Keratinocyte (primary cell): ENCODE measurements at regions not wholly inside any gene's neighbourhood (a gene's known extent, or its start where the extent isn't known, plus 50 kb on each side); places are given as distances from the start of the nearest gene placed in this dataset.

ENCODE experiments used
- DNase-seq: peaks from one replicate; pipeline ENCODE4 v3.0.0-alpha.2; 2011; ENCODE audit warnings: low read depth, missing footprints, low spot score
- FAIRE-seq: peaks from 2 replicates; lab custom pipeline; 2011; peaks lifted over from hg19 to GRCh38; lab: Jason Lieb, UNC
- H2AFZ ChIP-seq: 2 replicates; pipeline ENCODE4 v1.6.0; 2012; ENCODE audit warnings: low read length, control low read depth, inconsistent platforms; ENCODE audit not compliant: control insufficient read depth
- H3K27ac ChIP-seq: 2 replicates; pipeline ENCODE4 v1.5.1; 2011; ENCODE audit warnings: low read length; ENCODE audit not compliant: control insufficient read depth, insufficient read depth
- H3K27me3 ChIP-seq: 3 replicates; pipeline ENCODE4 v1.6.0; 2011; ENCODE audit warnings: low read length; ENCODE audit not compliant: control insufficient read depth, insufficient read depth; ENCODE audit errors: extremely low read depth
- H3K36me3 ChIP-seq, 2 experiments: 2 replicates in 1 of 2; 3 replicates in 1 of 2; pipeline ENCODE4 v1.5.1; 2011; ENCODE audit warnings: low read length in 2 of 2, mild to moderate bottlenecking in 1 of 2; ENCODE audit not compliant: control insufficient read depth in 2 of 2, insufficient read depth in 2 of 2; ENCODE audit errors: extremely low read depth in 1 of 2
- H3K4me1 ChIP-seq: 3 replicates; pipeline ENCODE4 v1.5.1; 2011; ENCODE audit warnings: low read length; ENCODE audit not compliant: control insufficient read depth, insufficient read depth; ENCODE audit errors: extremely low read depth
- H3K4me2 ChIP-seq: 3 replicates; pipeline ENCODE4 v1.6.0; 2011; ENCODE audit warnings: low read depth, low read length; ENCODE audit not compliant: control insufficient read depth, insufficient read depth; ENCODE audit errors: extremely low read depth
- H3K4me3 ChIP-seq, 3 experiments: fragments of 200-600 bp in 1 of 3; sonication (generic) in 1 of 3; 2 replicates in 2 of 3; 3 replicates in 1 of 3; pipeline ENCODE4 v1.5.1; 2011 to 2016; ENCODE audit warnings: low read length in 3 of 3, mild to moderate bottlenecking in 3 of 3, control low read depth in 2 of 3, inconsistent platforms in 1 of 3, low read depth in 1 of 3, mixed read lengths in 1 of 3, mixed run types in 1 of 3, moderate library complexity in 1 of 3; ENCODE audit not compliant: control insufficient read depth in 2 of 3, insufficient read depth in 2 of 3; ENCODE audit errors: extremely low read depth in 1 of 3
- H3K79me2 ChIP-seq: 2 replicates; pipeline ENCODE4 v1.6.0; 2012; ENCODE audit warnings: low read length; ENCODE audit not compliant: control insufficient read depth, insufficient read depth
- H3K9ac ChIP-seq: 3 replicates; pipeline ENCODE4 v1.6.0; 2011; ENCODE audit warnings: low read length; ENCODE audit not compliant: control insufficient read depth, insufficient read depth; ENCODE audit errors: extremely low read depth
- H3K9me1 ChIP-seq: 3 replicates; pipeline ENCODE4 v1.6.0; 2011; ENCODE audit warnings: low read length; ENCODE audit not compliant: control insufficient read depth, insufficient read depth; ENCODE audit errors: extremely low read depth
- H3K9me3 ChIP-seq: 2 replicates; pipeline ENCODE4 v1.5.1; 2012; ENCODE audit warnings: low read depth, low read length; ENCODE audit not compliant: control insufficient read depth
- H4K20me1 ChIP-seq: 3 replicates; pipeline ENCODE4 v1.6.0; 2011; ENCODE audit warnings: low read length; ENCODE audit not compliant: control insufficient read depth, insufficient read depth; ENCODE audit errors: extremely low read depth
- EZH2 ChIP-seq: IDR thresholded peaks from one replicate; pipeline ENCODE4 v1.6.1; 2012; ENCODE audit warnings: inconsistent platforms, mild to moderate bottlenecking, low read length, moderate library complexity
- dilution Hi-C: fragments of 300-500 bp; cut with MboI; formaldehyde crosslinking; loops from one replicate; pipeline ENCODE4 v1.7.0; 2020; ENCODE audit warnings: low sequenced_read_pairs; ENCODE audit not compliant: extremely low pct_ligation_motif_present
- TF ChIP-seq, protein P1 (sequence below), 3 experiments: IDR thresholded peaks in 1 of 3; conservative IDR thresholded peaks in 1 of 3; optimal IDR thresholded peaks in 1 of 3; 2 replicates in 2 of 3; 3 replicates in 1 of 3; pipeline versions ENCODE3 to v1.5.1; 2011; ENCODE audit warnings: low read length in 3 of 3, mild to moderate bottlenecking in 3 of 3, moderate library complexity in 2 of 3, control low read depth in 1 of 3, inconsistent platforms in 1 of 3; ENCODE audit not compliant: insufficient read depth in 2 of 3; ENCODE audit errors: extremely low read depth in 1 of 3

DNA sequence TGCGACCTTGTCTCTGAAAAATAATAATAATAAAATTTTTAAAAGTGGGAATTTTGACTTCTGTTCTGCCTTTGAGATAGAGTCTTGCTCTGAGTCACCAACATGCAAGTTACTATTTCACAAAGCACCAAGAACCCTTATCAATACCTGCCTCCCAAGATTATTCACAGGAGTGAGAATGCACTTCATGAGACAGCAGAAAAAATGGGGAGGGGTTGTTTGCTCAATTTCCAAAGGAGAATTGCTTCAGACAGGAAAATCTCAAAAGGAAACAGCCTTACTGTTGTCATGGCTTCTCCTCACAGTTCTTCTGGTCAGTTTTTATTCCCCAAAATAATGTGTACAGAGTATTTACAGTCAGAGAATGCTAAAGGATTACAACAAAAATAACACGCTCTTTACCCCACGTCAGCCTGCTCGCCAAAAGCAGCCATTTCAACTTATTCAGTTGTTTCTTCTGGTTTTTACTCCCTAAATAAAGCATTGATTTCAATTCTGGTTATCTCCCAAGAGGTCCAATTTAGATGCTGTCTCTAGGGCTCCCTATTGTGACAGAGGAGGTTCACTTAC, 89.0 kb downstream of the PPCDC start:
- no peak overlapping the region for H3K4me2 ChIP-seq
- no peak for FAIRE-seq
- no peaks in the 10 kb centered on the region for H3K9me3 ChIP-seq
- H2AFZ ChIP-seq, result no peak overlapping the region
- no peak overlapping the region for H3K27ac ChIP-seq
- no peak overlapping the region for H3K9ac ChIP-seq
- H3K9me1 ChIP-seq, result peaks cover 2% of the 10 kb centered on the region
- peaks cover 17% of the 10 kb centered on the region for H3K4me1 ChIP-seq
- dilution Hi-C loops, result no loop called here
- no peaks in the 10 kb centered on the region for H3K36me3 ChIP-seq
- no peak for DNase-seq
- H3K79me2 ChIP-seq, result no peaks in the 10 kb centered on the region
- peaks cover 41% of the 10 kb centered on the region for H3K27me3 ChIP-seq
- no peak overlapping the region for H3K4me3 ChIP-seq
- peaks cover 6% of the 10 kb centered on the region for H4K20me1 ChIP-seq
- TF ChIP-seq EZH2, result no peak
- TF ChIP-seq, protein P1, sequence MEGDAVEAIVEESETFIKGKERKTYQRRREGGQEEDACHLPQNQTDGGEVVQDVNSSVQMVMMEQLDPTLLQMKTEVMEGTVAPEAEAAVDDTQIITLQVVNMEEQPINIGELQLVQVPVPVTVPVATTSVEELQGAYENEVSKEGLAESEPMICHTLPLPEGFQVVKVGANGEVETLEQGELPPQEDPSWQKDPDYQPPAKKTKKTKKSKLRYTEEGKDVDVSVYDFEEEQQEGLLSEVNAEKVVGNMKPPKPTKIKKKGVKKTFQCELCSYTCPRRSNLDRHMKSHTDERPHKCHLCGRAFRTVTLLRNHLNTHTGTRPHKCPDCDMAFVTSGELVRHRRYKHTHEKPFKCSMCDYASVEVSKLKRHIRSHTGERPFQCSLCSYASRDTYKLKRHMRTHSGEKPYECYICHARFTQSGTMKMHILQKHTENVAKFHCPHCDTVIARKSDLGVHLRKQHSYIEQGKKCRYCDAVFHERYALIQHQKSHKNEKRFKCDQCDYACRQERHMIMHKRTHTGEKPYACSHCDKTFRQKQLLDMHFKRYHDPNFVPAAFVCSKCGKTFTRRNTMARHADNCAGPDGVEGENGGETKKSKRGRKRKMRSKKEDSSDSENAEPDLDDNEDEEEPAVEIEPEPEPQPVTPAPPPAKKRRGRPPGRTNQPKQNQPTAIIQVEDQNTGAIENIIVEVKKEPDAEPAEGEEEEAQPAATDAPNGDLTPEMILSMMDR (optimal IDR thresholded peaks at IDR 0.05 in 1 of 3, IDR thresholded peaks at IDR 0.05 in 1 of 3, conservative IDR thresholded peaks at IDR 0.05 in 1 of 3; ENCODE audit: extremely low read depth in 1 of 3, insufficient read depth in 2 of 3, low read length in 3 of 3), result no peak

- H3K4me3 ChIP-seq, result no peak overlapping the region
- no peak for FAIRE-seq
- H3K9me3 ChIP-seq, result no peaks in the 10 kb centered on the region
- peaks cover 13% of the 10 kb centered on the region for H3K4me1 ChIP-seq
- no peak overlapping the region for H3K27ac ChIP-seq
- no peak for TF ChIP-seq EZH2
- H4K20me1 ChIP-seq, result peaks cover 6% of the 10 kb centered on the region
- H3K9me1 ChIP-seq, result peaks cover 2% of the 10 kb centered on the region
- no peaks in the 10 kb centered on the region for H3K36me3 ChIP-seq
- no peak overlapping the region for H3K4me2 ChIP-seq
- peaks cover 41% of the 10 kb centered on the region for H3K27me3 ChIP-seq
- no peak overlapping the region for H2AFZ ChIP-seq
- DNase-seq, result no peak
- no peak overlapping the region for H3K9ac ChIP-seq
- dilution Hi-C loops, result no loop called here
- no peaks in the 10 kb centered on the region for H3K79me2 ChIP-seq
Measured at GRCh38 chr15:75112848-75113492, 88.7 kb upstream of the C15orf39 start.
